ENCODE measurements at regions not wholly inside any gene's neighbourhood (a gene's known extent, or its start where the extent isn't known, plus 50 kb on each side); places are given as distances from the start of the nearest gene placed in this dataset.

DNA sequence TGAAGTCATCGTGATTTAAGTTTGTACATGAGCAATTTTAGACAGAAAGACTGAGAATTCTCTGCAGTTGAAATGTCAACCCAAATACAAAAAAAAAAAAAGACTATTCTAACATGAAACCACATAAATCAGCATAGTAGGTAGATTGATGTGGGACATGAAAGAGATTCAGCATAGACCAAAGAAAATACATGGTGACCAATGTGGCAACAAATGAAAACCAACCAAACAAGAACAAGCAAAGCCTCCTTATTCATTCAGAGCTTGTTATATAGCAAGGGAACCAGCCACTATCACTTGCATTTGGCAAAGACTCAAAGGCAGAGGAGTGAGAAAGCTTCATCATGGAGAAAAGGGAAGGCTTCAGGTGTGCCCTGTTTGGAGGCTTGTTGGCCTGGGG lies 144.4 kb upstream of the TMPO start:
- peaks cover 56% of the 10 kb centered on the region for H3K27me3 Mint-ChIP-seq

DNA sequence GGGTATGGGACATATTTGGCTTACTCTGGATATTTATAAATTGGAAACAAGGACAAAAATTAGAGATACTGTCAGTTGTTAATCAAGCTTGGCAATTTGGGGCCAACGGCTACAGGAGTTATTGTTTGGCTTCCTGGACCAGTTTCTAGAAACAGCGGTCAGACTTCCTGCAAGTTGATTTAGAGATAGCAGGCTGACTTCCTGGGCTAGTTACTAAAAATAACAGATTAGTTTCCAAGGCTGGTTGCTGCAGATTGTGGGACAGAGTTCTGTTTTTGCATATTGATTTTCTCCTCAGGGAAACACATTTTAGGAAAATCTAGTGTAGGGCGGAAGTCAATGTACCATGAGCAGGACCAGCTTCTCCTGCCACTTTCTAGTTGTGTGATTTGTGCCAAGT lies 144.0 kb upstream of the TMPO start:
- no peak for ATAC-seq (ENCODE audit: low read depth)
- H3K27me3 Mint-ChIP-seq = peaks cover 56% of the 10 kb centered on the region

More for the DNA sequence above, 144.4 kb upstream of the TMPO start:
- intact Hi-C loops (cut with micrococcal nuclease) = no loop called here
- no peaks in the 10 kb centered on the region for H3K36me3 ChIP-seq (replicated peaks in 1 of 2; ENCODE audit: control extremely low read depth in 1 of 2, control insufficient read depth in 1 of 2, extremely low read depth in 1 of 2, insufficient read depth in 2 of 2, low read length in 1 of 2)
- H3K4me3 Mint-ChIP-seq = no peak overlapping the region
- H3K4me1 Mint-ChIP-seq = no peaks in the 10 kb centered on the region
- no peak for TF ChIP-seq EZH2 (IDR thresholded peaks at IDR 0.05; ENCODE audit: borderline replicate concordance, insufficient read depth, low read depth, low read length, poor library complexity, severe bottlenecking)
- CTCF ChIA-PET = interaction anchor here (0.7 to 1.3 kb wide), 2 partner anchors 13 to 423 kb away, joined by 3 to 4 read pairs; no protein-coding TSS in a partner anchor
- H3K27ac Mint-ChIP-seq = no peak overlapping the region
- POLR2A ChIA-PET = no interaction called here
- no peaks in the 10 kb centered on the region for H3K9me3 ChIP-seq (ENCODE audit: control extremely low read depth in 1 of 3, control insufficient read depth in 2 of 3, insufficient read depth in 1 of 3, low read length in 2 of 3)
- no peak overlapping the region for H3K4me3 ChIP-seq (ENCODE audit: control extremely low read depth in 1 of 5, extremely low read depth in 1 of 5, insufficient read depth in 1 of 5, low read depth in 2 of 5, low read length in 4 of 5)
- no peak for DNase-seq
- no peaks in the 10 kb centered on the region for H3K4me1 ChIP-seq (ENCODE audit: control insufficient read depth in 2 of 2, insufficient read depth in 2 of 2, low read length in 2 of 2)
- H3K79me2 ChIP-seq (ENCODE audit: control insufficient read depth, insufficient read depth, low read length) = no peaks in the 10 kb centered on the region
- H3K27me3 ChIP-seq (replicated peaks in 1 of 4; ENCODE audit: control extremely low read depth in 1 of 4, control insufficient read depth in 3 of 4, insufficient read depth in 4 of 4, low read length in 3 of 4) = peaks cover 0 to 7% (median 3%) of the 10 kb centered on the region in 4 experiments
- no peaks in the 10 kb centered on the region for H3K9me3 Mint-ChIP-seq (ENCODE audit: insufficient read depth)
- no peak overlapping the region for H3K9ac ChIP-seq (ENCODE audit: low read length)
- no peak for ATAC-seq (ENCODE audit: low read depth)
- no peak overlapping the region for H3K27ac ChIP-seq (ENCODE audit: low read length in 2 of 2)
- no peak overlapping the region for H2AFZ ChIP-seq (ENCODE audit: insufficient read depth, low read depth, low read length, poor library complexity, severe bottlenecking)
- no peaks in the 10 kb centered on the region for H4K20me1 ChIP-seq (ENCODE audit: control insufficient read depth, insufficient read depth, low read length, poor library complexity, severe bottlenecking)
- WGBS (ENCODE audit: insufficient coverage) = no CpG with 5 or more reads among the region's 1 CpG
- H3K4me2 ChIP-seq (replicated peaks; ENCODE audit: low read depth, low read length, poor library complexity, severe bottlenecking) = no peak overlapping the region

More for the DNA sequence above, 144.0 kb upstream of the TMPO start:
- Mint-ChIP-seq H3K4me3 (no peak overlapping the region), H3K27ac (no peak overlapping the region), H3K9me3 (ENCODE audit: insufficient read depth) (no peaks in the 10 kb centered on the region), H3K4me1 (no peaks in the 10 kb centered on the region)
- 22% methylated on average over 2 of the region's 3 CpGs for WGBS (ENCODE audit: insufficient coverage)
- H3K4me2 ChIP-seq (replicated peaks; ENCODE audit: low read depth, low read length, poor library complexity, severe bottlenecking) = no peak overlapping the region
- CTCF ChIA-PET = interaction anchor here (0.7 kb wide), 1 partner anchor 423 kb away, joined by 4 read pairs; no protein-coding TSS in a partner anchor
- no peak overlapping the region for H3K4me3 ChIP-seq (ENCODE audit: control extremely low read depth in 1 of 5, extremely low read depth in 1 of 5, insufficient read depth in 1 of 5, low read depth in 2 of 5, low read length in 4 of 5)
- H3K36me3 ChIP-seq (replicated peaks in 1 of 2; ENCODE audit: control extremely low read depth in 1 of 2, control insufficient read depth in 1 of 2, extremely low read depth in 1 of 2, insufficient read depth in 2 of 2, low read length in 1 of 2) = no peaks in the 10 kb centered on the region
- POLR2A ChIA-PET = no interaction called here
- no peak overlapping the region for H3K9ac ChIP-seq (ENCODE audit: low read length)
- intact Hi-C loops (cut with micrococcal nuclease) = no loop called here
- no peak overlapping the region for H2AFZ ChIP-seq (ENCODE audit: insufficient read depth, low read depth, low read length, poor library complexity, severe bottlenecking)
- TF ChIP-seq, protein P1, sequence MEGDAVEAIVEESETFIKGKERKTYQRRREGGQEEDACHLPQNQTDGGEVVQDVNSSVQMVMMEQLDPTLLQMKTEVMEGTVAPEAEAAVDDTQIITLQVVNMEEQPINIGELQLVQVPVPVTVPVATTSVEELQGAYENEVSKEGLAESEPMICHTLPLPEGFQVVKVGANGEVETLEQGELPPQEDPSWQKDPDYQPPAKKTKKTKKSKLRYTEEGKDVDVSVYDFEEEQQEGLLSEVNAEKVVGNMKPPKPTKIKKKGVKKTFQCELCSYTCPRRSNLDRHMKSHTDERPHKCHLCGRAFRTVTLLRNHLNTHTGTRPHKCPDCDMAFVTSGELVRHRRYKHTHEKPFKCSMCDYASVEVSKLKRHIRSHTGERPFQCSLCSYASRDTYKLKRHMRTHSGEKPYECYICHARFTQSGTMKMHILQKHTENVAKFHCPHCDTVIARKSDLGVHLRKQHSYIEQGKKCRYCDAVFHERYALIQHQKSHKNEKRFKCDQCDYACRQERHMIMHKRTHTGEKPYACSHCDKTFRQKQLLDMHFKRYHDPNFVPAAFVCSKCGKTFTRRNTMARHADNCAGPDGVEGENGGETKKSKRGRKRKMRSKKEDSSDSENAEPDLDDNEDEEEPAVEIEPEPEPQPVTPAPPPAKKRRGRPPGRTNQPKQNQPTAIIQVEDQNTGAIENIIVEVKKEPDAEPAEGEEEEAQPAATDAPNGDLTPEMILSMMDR (IDR thresholded peaks at IDR 0.05) = no peak
- TF ChIP-seq EZH2 (IDR thresholded peaks at IDR 0.05; ENCODE audit: borderline replicate concordance, insufficient read depth, low read depth, low read length, poor library complexity, severe bottlenecking) = no peak
- H3K27ac ChIP-seq (ENCODE audit: low read length in 2 of 2) = no peak overlapping the region
- H3K9me3 ChIP-seq (ENCODE audit: control extremely low read depth in 1 of 3, control insufficient read depth in 2 of 3, insufficient read depth in 1 of 3, low read length in 2 of 3) = no peaks in the 10 kb centered on the region
- H3K79me2 ChIP-seq (ENCODE audit: control insufficient read depth, insufficient read depth, low read length) = no peaks in the 10 kb centered on the region
- DNase-seq = no peak
- no peaks in the 10 kb centered on the region for H3K4me1 ChIP-seq (ENCODE audit: control insufficient read depth in 2 of 2, insufficient read depth in 2 of 2, low read length in 2 of 2)
- peaks cover 0 to 7% (median 3%) of the 10 kb centered on the region in 4 experiments for H3K27me3 ChIP-seq (replicated peaks in 1 of 4; ENCODE audit: control extremely low read depth in 1 of 4, control insufficient read depth in 3 of 4, insufficient read depth in 4 of 4, low read length in 3 of 4)
- H4K20me1 ChIP-seq (ENCODE audit: control insufficient read depth, insufficient read depth, low read length, poor library complexity, severe bottlenecking) = no peaks in the 10 kb centered on the region
